HFFc6 (cell line): ENCODE measurements at regions not wholly inside any gene's neighbourhood (a gene's known extent, or its start where the extent isn't known, plus 50 kb on each side); places are given as distances from the start of the nearest gene placed in this dataset.
A peak's percentile ranks its signal among the peaks of the same experiment; 100 is the strongest.

ENCODE experiments used
- DNase-seq: peaks from one replicate; pipeline ENCODE4 v3.0.0-alpha.2; 2018
- H3K27ac Mint-ChIP-seq: 2 replicates; pipeline ENCODE4 v1.8.0; 2020; ENCODE audit warnings: mild to moderate bottlenecking, mixed read lengths
- H3K27me3 Mint-ChIP-seq: 2 replicates; pipeline ENCODE4 v1.8.0; 2021; ENCODE audit warnings: mild to moderate bottlenecking, moderate library complexity, mixed read lengths; ENCODE audit not compliant: insufficient read depth
- H3K36me3 Mint-ChIP-seq: 2 replicates; pipeline ENCODE4 v1.8.0; 2021; ENCODE audit warnings: low read depth, mixed read lengths
- H3K4me1 Mint-ChIP-seq: 2 replicates; pipeline ENCODE4 v1.8.0; 2020; ENCODE audit warnings: low read depth, mixed read lengths
- H3K4me3 Mint-ChIP-seq: 2 replicates; pipeline ENCODE4 v1.8.0; 2020; ENCODE audit warnings: mild to moderate bottlenecking, moderate library complexity, mixed read lengths
- H3K9me3 Mint-ChIP-seq: 2 replicates; pipeline ENCODE4 v1.8.0; 2020; ENCODE audit warnings: mild to moderate bottlenecking, mixed read lengths
- CTCF ChIP-seq: fragments of 200-600 bp; sonication (generic); IDR thresholded peaks from 2 replicates; pipeline ENCODE4 v1.5.0; 2021; ENCODE audit warnings: antibody characterized with exemption, mild to moderate bottlenecking

GRCh38 chr13:73625562-73626339, 508.5 kb downstream of the KLF12 start:
- no peak for DNase-seq
- Mint-ChIP-seq H3K4me3 (no peak overlapping the region), H3K4me1 (no peaks in the 10 kb centered on the region), H3K36me3 (no peaks in the 10 kb centered on the region), H3K27me3 (peaks cover 20% of the 10 kb centered on the region), H3K27ac (no peak overlapping the region), H3K9me3 (no peaks in the 10 kb centered on the region)
- no peak for TF ChIP-seq CTCF

- H3K9me3 Mint-ChIP-seq: no peaks in the 10 kb centered on the region
- peaks cover 28% of the 10 kb centered on the region for H3K27me3 Mint-ChIP-seq
- H3K27ac Mint-ChIP-seq: no peak overlapping the region
- H3K4me1 Mint-ChIP-seq: peaks cover 2% of the 10 kb centered on the region; the same call in 1 of the 2 replicates
- H3K4me3 Mint-ChIP-seq: no peak overlapping the region
- no peak for DNase-seq
- no peaks in the 10 kb centered on the region for H3K36me3 Mint-ChIP-seq
- no peak for TF ChIP-seq CTCF
These were observed 510.9 kb downstream of the KLF12 start for GRCh38 chr13:73623281-73623680.

DNA sequence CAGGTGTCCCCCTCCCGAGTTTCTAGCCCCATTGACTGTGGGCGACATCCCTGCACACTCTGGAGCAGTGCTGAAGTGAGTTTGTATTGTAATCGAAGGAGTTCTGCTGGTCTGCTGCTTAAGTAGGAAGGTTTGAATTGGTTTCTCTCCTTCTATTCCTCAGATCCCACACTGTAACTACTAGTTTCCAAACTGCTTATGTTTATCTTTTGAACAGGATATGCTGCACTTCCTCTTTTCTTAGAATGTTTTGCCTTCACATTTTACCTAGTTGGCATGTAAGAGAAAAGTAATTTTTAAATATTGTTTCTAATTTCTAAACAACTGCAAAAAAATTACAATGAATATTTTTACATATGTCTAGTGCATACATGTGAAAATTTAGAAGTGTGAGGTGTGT, 511.8 kb downstream of the KLF12 start:
- no peaks in the 10 kb centered on the region for H3K36me3 Mint-ChIP-seq
- no peak for TF ChIP-seq CTCF
- H3K27ac Mint-ChIP-seq: no peak overlapping the region
- H3K4me3 Mint-ChIP-seq: no peak overlapping the region
- H3K9me3 Mint-ChIP-seq: no peaks in the 10 kb centered on the region
- peaks cover 5% of the 10 kb centered on the region; the same call in 1 of the 2 replicates for H3K4me1 Mint-ChIP-seq
- DNase-seq: no peak
- H3K27me3 Mint-ChIP-seq: peaks cover 31% of the 10 kb centered on the region

GRCh38 chr13:73618275-73618865, 515.8 kb downstream of the KLF12 start:
- no peak for DNase-seq
- Mint-ChIP-seq H3K27ac (no peak overlapping the region), H3K27me3 (peaks cover 32% of the 10 kb centered on the region), H3K36me3 (no peaks in the 10 kb centered on the region), H3K4me3 (peak overlapping the region; percentile 12; the same call in 1 of the 2 replicates), H3K4me1 (peaks cover 5% of the 10 kb centered on the region; the same call in 1 of the 2 replicates), H3K9me3 (no peaks in the 10 kb centered on the region)
- no peak for TF ChIP-seq CTCF

DNA sequence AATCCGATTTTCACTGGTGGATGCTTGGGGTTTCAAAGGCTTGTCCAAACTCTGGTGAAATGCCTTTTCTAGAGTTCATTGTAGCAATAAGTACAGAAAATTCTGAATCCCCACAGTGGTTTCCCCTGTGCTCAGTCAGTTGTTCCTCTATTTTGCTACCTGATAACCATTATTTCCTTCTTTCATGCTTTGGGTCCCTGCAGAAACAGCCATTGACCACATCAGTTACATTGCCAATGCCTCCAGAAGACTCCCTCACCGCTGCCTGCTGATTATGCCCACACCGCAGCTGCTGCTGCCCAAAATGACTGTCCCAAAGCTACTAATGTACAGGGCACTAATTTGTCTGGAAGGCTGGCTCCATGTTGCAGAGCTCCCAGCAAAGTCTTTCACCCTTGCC, 517.3 kb downstream of the KLF12 start:
- DNase-seq: no peak
- Mint-ChIP-seq H3K27me3 (peaks cover 27% of the 10 kb centered on the region), H3K4me3 (no peak overlapping the region), H3K36me3 (no peaks in the 10 kb centered on the region), H3K9me3 (no peaks in the 10 kb centered on the region), H3K27ac (no peak overlapping the region), H3K4me1 (peaks cover 5% of the 10 kb centered on the region; the same call in 1 of the 2 replicates)
- TF ChIP-seq CTCF: no peak
